DMS53 treated with DMSO at 0.1 percent for 48 hours (cell line): ENCODE measurements at regions not wholly inside any gene's neighbourhood (a gene's known extent, or its start where the extent isn't known, plus 50 kb on each side); places are given as distances from the start of the nearest gene placed in this dataset.
"Not testable (repeated sequence)": the region's sequence is repeated elsewhere in the genome, so short reads cannot be mapped to it uniquely, and the experiment has no call there.

Experiments used
- DNase-seq: peaks from one replicate; lab custom pipeline; 2025; ENCODE audit not compliant: unreplicated experiment; lab: John Stamatoyannopoulos, UW

DNA sequence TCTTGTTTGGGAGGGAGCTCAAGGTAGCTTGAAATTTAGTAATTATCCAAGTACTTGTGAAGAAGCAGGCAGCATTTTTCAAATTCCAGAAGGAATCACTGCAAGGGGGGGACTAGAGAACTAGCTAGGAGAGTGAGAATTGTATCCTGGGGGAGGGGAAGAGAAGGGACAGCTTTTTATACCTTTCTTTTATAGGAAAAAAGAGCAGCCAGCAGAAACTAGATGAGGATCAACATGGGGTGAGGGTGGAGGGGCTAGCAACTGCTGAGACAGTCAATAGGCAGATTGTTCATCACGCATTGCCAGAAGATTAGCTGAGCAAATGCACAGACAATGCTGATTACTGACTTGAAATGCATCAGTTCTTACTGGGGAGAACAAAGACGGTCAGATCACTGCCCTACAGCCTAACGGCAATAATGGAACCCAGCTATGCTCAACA is 514.3 kb upstream of the CITED2 start:
- no peak for DNase-seq

DNA sequence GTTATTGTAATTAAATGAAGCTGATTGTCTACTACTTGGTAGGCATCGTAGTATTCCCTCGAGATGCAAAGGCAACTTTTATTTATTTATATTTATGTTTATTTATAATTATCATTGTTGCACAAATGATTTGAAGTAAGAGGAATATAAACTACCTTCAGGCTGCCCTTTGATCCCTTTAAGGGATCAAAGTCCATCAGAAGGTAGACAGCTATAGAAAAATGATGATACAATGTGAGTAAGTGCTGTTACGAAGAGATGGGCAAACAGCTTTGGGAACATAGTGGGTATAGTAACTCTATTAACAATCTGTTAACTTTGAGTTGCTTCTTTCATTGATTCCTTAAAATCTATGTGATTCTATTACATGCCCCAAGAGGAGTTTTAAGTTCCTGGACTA is 512.8 kb upstream of the CITED2 start:
- DNase-seq: no peak

DNA sequence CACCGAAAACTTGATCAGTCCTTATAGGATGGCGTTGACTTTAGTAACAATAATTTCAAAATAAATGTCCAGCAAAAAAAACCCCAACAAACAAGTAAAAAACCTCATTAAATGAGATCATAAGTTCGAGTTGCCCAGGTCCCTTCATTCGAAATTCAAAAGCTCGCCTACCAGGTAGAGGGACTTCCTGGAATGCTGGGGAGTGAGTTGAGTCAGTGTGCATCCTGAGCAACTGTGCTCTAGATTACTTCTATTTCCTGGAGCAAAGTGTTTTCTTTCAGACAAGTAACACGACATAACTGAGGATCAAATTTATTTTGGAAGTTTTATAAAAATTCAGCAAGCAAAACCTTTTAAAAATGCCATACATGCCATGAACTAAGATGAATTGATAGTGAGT is 511.9 kb upstream of the CITED2 start:
- DNase-seq: no peak

DNA sequence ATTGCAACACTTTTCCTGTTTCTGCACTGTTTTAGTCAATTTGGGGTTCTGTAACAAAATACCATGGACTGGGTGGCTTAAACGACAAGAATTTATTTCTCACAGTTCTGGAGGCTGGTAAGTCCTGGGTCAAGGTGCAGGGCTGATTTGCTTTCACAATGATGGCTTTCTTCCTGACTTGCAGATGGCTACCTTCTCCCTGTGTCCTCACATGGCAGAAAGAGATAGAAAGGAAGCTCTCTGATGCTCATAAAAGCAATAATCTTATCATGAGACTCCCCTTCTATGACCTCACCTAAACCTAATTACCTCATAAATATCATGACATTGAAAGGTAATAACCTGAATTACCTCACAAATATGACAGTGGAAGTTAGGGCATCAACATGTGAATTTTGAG is 511.5 kb upstream of the CITED2 start:
- DNase-seq: no peak

DNA sequence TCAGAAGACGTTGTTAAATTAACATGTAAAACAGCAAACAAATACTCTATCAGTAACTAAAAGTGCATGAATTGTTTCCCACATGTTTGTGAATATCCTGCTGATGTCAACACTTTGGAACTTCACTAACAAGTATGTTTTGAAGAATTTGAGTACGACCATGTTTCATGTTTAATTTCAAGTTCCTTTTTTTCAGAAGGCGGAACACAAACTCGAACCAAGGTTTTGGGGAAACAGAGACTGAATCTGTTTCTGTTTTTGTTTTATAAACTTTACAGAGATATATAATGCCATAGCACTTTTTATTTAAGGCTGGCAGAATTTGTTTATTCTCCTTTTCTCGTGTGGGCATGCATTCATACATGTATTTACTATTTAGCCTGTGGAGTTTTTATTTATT is 509.3 kb upstream of the CITED2 start:
- DNase-seq: no peak

DNA sequence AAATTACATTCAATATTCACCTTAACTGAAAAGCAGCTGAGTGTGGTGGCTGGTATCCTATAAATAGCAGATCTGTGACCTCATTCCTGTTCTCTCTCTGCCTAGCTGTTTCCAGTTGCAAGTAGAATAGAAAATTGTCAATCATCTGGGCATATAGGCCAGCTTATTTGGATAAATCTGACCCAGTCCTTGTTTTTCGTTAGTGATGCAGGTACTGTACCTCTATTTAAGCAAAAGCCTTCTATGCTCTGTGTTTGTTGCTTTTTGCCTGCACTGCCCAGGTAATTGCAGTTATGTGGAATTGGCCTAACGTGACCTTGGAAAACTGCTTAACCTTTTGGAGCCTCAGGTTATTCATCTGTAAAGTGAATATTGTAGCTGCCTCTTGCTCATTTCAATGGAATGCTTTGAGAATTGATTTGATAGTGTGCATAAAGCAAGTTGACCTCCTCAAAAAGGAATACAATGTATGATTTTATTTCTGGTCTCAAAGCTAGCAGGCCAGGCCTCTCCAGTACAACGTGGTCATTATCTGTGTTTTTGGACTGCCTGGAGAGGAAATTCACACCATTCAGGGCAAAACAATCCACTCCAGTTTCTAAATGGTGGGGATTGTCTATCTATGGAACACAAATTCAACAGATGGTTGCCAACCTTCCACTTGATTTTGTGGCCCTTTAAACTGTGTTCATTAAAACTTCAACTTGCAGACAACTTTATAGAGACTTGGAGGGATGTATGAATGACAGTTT is 508.7 kb upstream of the CITED2 start:
- no peak for DNase-seq

DNA sequence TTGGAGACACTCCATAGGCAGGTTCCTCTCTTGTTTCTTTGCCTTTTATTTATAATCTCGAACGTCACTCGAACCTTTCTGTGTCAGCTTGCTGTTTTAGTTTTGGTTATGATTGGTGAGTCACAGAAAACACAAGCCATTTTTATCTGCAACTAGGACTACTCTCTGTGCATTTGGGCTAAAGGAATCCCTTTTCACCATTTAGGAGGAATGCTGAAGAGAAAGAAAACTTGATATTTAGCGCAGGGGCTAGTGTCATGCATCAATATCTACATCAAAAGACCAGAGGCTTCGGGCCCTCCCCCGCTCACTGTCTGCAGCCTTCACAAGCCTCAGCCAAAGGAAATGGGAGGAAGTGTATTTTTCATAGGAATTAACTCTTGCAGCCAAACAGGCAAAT is 507.8 kb upstream of the CITED2 start:
- no peak for DNase-seq

DNA sequence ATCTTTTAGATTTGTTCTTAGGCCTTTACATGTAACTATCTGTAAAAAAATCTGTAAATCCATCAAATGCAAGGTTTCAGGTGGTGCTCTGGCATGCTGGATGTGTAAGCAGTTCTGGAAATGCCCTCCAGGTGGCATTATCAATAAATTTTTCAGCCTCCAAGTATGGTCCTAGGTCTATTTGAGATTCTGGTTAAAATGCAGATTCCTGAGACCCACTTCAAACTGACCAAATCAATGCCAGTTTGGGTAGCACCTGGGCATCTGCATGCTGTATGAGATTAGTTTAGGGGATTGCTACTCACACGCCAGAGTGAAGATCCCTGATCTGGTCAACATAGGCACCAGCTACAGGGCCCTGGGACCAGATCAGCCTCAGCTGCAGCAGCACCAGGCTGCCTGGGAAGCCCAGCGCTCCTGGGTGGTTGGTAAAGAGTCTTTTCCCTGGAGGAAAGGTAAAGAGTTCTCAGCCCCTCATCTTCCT is 507.3 kb upstream of the CITED2 start:
- peak; percentile 37 for DNase-seq

DNA sequence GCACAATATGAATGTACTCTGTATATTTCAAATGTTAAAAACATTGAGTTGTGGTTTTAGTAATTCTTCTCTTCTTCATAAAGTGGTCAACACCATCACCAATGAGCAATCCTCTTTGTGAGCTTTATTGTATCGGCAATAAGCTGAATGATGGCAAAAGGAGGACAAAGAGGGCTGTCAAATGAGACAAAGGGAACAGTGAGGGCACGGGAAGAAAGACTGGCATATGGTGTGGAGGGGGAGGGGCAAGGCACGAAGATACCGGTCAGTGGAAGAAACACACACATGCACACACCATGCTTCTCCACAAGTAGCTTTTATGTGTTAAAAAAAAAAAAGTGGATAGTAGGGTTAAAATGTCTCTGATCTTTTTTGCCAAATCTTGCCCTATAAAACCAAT is 506.8 kb upstream of the CITED2 start:
- DNase-seq: no peak

DNA sequence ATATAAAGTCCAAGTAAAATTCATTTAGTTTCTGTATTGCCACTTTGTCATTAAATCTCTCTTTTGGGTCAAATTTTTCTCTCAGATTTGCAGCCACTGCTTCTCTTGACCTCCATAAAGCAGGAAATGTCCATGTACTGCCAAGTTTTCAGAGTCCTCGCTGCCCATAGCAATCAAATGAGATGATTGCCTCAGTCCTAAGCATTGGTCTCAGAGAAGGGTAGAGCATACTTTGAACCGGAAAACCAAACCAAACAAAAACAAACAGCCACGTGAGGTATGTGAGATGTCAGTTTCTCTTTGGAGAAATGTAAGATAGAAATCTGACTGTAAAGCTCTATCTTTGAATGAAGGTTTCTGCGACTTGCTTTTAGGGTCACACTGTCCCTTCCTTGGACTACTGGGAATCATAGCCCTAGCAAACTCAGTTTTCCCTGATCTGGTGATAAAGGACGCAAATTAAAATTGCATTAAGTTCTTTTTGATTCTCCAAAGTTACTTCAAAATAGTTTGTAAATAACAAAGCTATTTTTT is 505.4 kb upstream of the CITED2 start:
- no peak for DNase-seq

DNA sequence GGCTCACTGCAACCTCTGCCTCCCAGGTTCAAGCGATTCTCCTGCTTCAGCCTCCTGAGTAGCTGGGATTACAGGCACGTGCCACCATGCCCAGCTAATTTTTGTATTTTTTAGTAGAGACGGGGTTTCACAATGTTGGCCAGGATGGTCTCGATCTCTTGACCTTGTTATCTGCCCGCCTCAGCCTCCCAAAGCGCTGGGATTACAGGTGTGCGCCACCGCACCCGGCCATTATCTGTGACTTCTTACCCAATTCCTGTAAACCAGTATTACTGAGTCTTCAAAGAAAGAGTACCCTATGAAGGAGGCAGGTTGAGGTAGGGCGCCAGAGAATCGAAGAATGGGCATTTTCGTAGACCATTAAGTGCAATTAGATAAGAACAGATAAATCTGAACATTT is 504.8 kb upstream of the CITED2 start:
- DNase-seq: not testable (repeated sequence)

DNA sequence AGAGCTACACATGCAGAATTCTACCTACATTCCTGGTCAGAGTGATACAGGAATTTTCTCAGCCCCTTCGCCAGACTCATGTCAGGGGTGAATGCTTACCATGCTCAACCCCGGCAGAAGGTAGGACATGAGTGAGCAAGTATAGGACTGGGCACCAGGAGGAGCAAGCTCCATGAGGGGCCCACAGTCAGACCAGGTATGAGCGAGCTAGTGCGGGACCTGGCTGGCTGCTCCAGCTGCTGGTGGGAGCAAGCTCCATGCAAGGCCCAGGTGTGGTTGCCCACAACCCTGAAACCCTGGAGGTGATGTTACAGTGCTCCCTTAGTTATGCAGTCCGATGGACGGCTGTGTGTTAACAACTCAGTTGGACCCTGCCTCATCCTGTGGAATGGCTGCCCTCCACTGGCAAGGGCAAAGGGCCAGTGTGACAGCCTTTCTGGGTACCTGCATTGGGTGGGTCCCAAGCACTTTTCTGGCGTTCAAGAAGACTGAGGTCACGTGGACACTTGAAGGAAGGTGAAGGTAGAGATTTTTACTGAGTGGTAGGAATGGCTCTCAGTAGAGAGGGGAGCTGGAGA is 503.5 kb upstream of the CITED2 start:
- no peak for DNase-seq

DNA sequence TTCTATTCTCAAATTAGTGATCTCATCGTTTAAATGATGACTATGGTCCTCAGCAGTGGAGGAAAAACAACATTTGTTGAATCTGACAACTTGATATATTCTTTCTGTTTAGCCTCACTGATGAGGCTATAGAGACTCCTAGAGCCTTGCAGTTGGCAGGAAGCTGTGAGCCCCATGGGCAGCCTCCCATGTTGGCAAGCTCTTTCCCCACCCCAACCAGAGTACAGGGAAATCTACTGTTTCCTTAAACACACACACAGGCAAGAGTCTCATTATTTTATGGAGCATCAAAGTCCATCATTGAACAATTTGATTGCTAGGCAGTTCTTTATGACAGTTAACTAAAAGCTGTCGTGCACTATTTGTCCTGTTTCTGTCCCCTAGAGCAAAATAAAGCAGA is 498.2 kb upstream of the CITED2 start:
- DNase-seq: no peak

DNA sequence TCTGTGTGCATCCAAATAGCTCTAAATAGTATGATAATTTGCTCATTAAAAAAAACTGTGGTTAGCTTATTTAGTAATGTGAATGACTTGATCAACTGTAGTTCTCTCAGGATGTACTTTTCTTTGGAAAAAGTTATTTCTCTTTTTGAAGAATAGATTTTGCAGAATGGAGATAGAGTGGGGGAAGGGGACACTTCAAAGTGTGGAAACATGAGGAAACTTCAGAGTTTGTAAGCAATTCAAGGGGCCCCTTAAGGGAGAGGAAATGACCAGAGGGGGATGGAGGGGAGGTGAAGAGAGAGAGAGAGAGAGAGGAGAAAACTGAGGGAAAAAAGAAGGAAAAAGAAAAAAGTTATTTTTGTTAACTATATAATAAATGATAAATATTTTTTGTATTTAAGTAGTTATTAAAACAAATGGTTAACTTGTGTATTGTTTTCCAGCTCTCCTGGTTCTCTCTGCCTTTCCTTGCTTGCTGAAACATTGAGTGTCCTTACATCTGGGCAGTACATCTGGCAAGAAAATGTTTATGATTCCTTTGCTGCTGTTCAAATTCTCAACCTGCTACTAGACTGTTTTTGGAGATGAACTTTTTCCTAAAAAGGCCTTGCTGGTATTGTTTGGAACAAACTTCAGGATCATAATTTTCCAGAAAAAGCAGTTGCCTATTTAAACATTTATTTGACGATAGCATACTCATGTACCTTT is 497.5 kb upstream of the CITED2 start:
- DNase-seq: no peak

DNA sequence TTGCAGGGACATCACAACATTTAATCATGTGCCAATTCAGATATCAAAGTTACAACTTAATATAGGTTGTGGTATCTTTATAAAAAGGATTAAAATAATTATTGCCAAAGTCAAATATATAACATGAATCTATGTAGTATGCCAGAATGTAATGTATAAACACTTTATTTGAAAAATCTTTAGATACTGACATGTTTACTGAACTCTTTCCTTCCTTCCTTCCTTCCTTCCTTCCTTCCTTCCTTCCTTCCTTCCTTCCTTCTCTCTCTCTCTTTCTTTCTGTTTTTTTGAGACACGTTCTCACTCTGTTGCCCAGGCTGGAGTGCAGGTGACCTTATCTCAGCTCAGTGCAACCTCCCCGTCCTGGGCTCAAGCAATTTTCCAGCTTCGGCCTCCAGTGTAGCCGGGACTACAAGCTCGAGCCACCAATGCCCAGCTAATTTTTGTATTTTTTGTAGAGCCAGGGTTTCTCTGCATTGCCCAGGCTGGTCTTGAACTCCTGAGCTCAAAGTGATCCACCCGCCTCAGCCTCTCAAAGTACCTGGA is 496.8 kb upstream of the CITED2 start:
- DNase-seq: no peak

DNA sequence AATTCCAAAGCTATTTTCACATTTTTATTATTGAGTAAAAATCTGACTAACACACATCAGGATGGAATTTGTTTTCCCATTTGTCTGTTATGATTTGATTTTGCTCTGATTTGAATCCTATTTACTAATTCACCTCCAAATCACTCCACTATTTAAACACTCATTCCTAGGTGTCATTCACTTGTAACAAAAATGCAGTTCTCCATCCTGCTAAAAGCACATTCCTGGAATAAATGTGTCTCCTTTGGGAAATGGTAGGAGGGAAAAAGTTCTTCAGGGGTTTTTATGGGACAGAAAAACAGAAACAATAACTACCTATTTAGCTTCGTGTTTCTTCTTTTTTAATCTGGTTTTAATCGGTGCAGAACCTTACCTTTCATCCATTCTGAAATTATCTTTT is 494.1 kb upstream of the CITED2 start:
- DNase-seq: no peak

DNA sequence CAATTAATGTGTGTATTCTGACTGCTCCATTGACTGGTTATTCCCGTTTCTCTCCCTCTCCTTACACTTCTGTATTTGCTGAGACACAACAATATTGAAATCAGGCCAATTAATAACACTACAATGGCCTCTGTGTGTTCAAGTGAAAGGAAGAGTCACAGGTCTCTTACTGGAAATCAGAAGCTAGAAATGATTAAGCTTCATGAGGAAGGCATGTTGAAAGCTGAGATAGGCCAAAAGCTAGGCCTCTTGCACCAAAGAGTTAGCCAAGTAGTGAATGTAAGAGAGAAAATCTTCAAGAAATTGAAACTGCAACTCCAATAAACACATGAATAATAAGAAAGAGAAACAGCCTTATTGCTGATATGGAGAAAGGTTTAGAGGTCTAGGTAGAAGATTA is 489.5 kb upstream of the CITED2 start:
- no peak for DNase-seq

DNA sequence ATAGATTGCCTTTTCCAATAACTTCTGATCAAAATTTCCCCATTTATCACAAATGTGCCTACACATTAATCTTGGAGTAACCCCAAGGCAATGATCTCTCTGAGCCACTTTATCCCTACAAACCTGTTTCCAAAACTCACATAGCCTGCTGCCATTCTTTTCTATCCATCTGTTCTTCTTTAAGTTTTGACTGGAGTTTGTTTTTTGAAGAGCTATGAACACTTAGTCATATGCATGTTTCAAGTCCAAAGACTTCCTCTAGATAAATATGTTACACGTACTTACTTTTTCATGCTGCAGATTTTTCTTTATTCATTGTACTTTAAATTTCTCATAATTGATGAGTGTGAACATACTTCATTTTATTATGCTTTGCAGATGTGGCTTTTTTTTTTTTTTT is 488.9 kb upstream of the CITED2 start:
- no peak for DNase-seq

DNA sequence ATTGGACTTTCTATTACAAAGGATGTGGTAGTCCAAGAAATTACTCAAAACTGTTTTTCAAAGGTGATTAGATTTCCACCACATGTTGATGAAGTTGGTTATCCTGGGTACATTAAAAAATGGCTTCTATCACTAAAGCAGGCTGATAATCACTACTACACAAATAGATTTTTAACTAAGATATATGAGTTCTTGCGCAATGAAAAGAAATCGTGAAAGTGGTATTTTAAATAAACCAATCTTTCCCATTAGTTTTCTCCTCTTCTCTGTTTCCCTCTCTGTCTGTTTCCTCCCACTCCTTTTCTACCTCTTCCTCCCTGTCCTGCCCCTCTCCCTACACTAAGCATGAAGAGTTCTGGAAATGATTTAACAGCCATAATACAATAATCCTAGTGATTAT is 487.9 kb upstream of the CITED2 start:
- DNase-seq: no peak

DNA sequence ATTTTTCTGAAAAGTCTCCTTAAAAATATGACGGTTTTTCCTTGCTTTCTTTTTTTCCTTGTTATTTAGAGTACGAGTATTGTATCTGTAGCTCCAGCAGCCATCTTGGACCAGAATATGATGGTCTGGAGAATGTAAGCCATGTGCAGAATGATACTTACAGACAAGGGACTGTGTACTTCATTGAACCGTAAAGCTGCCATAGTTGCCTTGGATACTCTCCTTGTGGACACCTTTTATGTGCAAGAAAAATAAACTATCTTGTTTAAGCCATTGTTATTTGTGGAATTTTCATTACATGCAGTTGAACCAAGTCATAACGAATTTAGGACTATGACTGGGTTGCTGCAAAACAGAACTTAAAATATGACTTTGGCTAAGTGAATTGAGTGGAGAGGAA is 485.8 kb upstream of the CITED2 start:
- DNase-seq: no peak

DNA sequence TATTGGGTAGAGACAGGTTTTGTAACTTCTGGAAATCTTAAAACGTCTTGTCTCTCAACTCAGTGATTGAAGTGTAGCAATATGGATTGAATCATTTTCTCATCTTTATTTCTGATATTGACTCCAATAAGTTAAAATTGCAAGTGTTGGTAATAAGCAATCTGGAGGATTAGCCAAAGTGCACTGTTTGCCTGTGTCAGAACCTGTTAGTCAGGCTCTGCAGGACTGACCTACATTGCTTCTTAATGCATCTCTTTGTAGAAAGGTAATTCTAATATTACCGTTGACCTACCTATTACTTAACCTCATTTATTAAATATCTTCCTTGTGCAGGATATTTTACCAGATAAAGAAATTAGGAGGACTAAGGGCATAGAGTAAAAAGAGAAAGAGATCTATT is 484.0 kb upstream of the CITED2 start:
- DNase-seq: peak; percentile 41

DNA sequence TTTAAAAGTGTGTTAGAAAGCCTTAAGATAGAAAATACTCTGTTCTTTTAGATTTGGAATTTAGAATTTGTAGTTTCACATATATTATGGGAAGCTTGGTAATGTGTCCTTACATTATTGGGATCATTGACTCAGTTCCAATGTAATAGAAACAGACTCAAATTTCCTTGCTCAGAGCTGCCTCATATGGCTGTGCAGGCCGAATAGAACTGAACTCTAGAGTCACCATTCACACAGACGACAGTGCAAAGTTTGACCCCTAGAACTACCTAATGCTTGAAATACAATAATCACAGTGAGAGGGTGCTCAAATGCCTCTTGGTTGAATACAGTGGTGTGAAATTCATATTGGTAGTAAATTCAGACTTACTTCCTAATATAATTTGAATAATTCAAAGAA is 482.7 kb upstream of the CITED2 start:
- no peak for DNase-seq
